GM12865 (cell line): ENCODE measurements at regions not wholly inside any gene's neighbourhood (a gene's known extent, or its start where the extent isn't known, plus 50 kb on each side); places are given as distances from the start of the nearest gene placed in this dataset.

Experiments
- DNase-seq: peaks from one replicate; pipeline ENCODE4 v3.0.0; 2010; ENCODE audit warnings: low read depth
- H3K4me3 ChIP-seq: 2 replicates; pipeline ENCODE4 v1.5.1; 2011; ENCODE audit warnings: mild to moderate bottlenecking, low read depth, low read length, control low read depth
- CTCF ChIP-seq: IDR thresholded peaks from 2 replicates; pipeline ENCODE4 v1.5.1; 2011; ENCODE audit warnings: low read length, control low read depth, low read depth, inconsistent platforms; ENCODE audit not compliant: insufficient read depth; ENCODE audit errors: missing control alignments

- TF ChIP-seq CTCF = no peak
- no peak overlapping the region for H3K4me3 ChIP-seq
- DNase-seq = no peak
Measured at GRCh38 chr20:57843941-57844625, 134.3 kb upstream of the PMEPA1 start.

- no peak for TF ChIP-seq CTCF
- no peak for DNase-seq
- H3K4me3 ChIP-seq = no peak overlapping the region
Measured at GRCh38 chr20:57842720-57843119, 132.9 kb upstream of the PMEPA1 start.

- no peak for DNase-seq
- no peak for TF ChIP-seq CTCF
- no peak overlapping the region for H3K4me3 ChIP-seq
Measured at GRCh38 chr20:57841297-57841866, 131.6 kb upstream of the PMEPA1 start.

GRCh38 chr20:57840504-57841296, 130.9 kb upstream of the PMEPA1 start:
- no peak overlapping the region for H3K4me3 ChIP-seq
- TF ChIP-seq CTCF = no peak
- DNase-seq = no peak

- H3K4me3 ChIP-seq = no peak overlapping the region
- no peak for DNase-seq
- TF ChIP-seq CTCF = no peak
Measured at GRCh38 chr20:57840066-57840465, 130.3 kb upstream of the PMEPA1 start.

- TF ChIP-seq CTCF = no peak
- no peak overlapping the region for H3K4me3 ChIP-seq
- no peak for DNase-seq
Measured at GRCh38 chr20:57838670-57839151, 128.9 kb upstream of the PMEPA1 start.
